ENCODE measurements at regions not wholly inside any gene's neighbourhood (a gene's known extent, or its start where the extent isn't known, plus 50 kb on each side); places are given as distances from the start of the nearest gene placed in this dataset.

GRCh38 chr13:40274103-40274502, 392.3 kb downstream of the FOXO1 start:
- TF ChIP-seq CTCF (IDR thresholded peaks at IDR 0.05 in 8 of 11, conservative IDR thresholded peaks at IDR 0.05 in 3 of 11) (no peak), POLR2A (IDR thresholded peaks at IDR 0.05) (no peak), POLR2AphosphoS5 (IDR thresholded peaks at IDR 0.05) (no peak)
